ENCODE measurements at regions not wholly inside any gene's neighbourhood (a gene's known extent, or its start where the extent isn't known, plus 50 kb on each side); places are given as distances from the start of the nearest gene placed in this dataset.

GRCh38 chr10:38740102-38740501 lies 646.0 kb downstream of the ZNF37A start:
- POLR2A ChIA-PET (ENCODE audit: partially characterized antibody): no interaction called here

More at GRCh38 chr10:38740102-38740501, 646.0 kb downstream of the ZNF37A start:
- H3K27ac ChIP-seq (ENCODE audit: low read depth, low read length): no peak overlapping the region
- no peak overlapping the region for H3K4me3 ChIP-seq (ENCODE audit: extremely low read depth in 1 of 4, insufficient read depth in 2 of 4, low read depth in 3 of 4, low read length in 4 of 4)
- H2BK5ac ChIP-seq (ENCODE audit: low read depth, low read length): no peak overlapping the region
- H4K91ac ChIP-seq (replicated peaks; ENCODE audit: insufficient read length, low read length): no peak overlapping the region
- H2BK120ac ChIP-seq (replicated peaks; ENCODE audit: low read depth, low read length): no peak overlapping the region
- no peak for DNase-seq (ENCODE audit: low read depth in 1 of 2, low spot score in 2 of 2)
- H2AK5ac ChIP-seq (ENCODE audit: low read depth, low read length): no peak overlapping the region
- H3K9ac ChIP-seq (replicated peaks in 1 of 4; ENCODE audit: extremely low read depth in 1 of 4, low read depth in 3 of 4, low read length in 3 of 4): no peak overlapping the region
- no peaks in the 10 kb centered on the region for H3K79me1 ChIP-seq (ENCODE audit: low read depth, low read length)
- H4K8ac ChIP-seq (ENCODE audit: extremely low read depth, insufficient read depth, low read length): no peak overlapping the region
- no peak overlapping the region for H3K4ac ChIP-seq (replicated peaks; ENCODE audit: insufficient read length, low read depth, low read length)
- no peaks in the 10 kb centered on the region for H3K4me1 ChIP-seq (replicated peaks in 1 of 4; ENCODE audit: control insufficient read depth in 3 of 4, insufficient read depth in 4 of 4, low read length in 3 of 4)
- TF ChIP-seq NANOG (IDR thresholded peaks at IDR 0.05; ENCODE audit: insufficient read depth, low read depth, low read length, poor library complexity, severe bottlenecking) (no peak), BACH1 (IDR thresholded peaks at IDR 0.05; ENCODE audit: low read length) (no peak), POLR2A (IDR thresholded peaks at IDR 0.05; ENCODE audit: control extremely low read depth in 1 of 2, low read depth in 2 of 2, low read length in 2 of 2) (no peak), HDAC2 (IDR thresholded peaks at IDR 0.05; ENCODE audit: borderline replicate concordance in 1 of 2, low read depth in 2 of 2, low read length in 2 of 2) (no peak), EZH2 (IDR thresholded peaks at IDR 0.05; ENCODE audit: low read depth, low read length, severe bottlenecking) (no peak), ATF2 (IDR thresholded peaks at IDR 0.05; ENCODE audit: low read length) (no peak), BRCA1 (IDR thresholded peaks at IDR 0.05; ENCODE audit: low read depth, low read length) (no peak), TEAD4 (IDR thresholded peaks at IDR 0.05; ENCODE audit: low read depth, low read length) (no peak), CREB1 (IDR thresholded peaks at IDR 0.05) (no peak), ASH2L (IDR thresholded peaks at IDR 0.05; ENCODE audit: low read length) (no peak), RFX5 (IDR thresholded peaks at IDR 0.05; ENCODE audit: borderline replicate concordance, low read depth, low read length) (no peak), CBX5 (IDR thresholded peaks at IDR 0.05; ENCODE audit: low read depth, low read length) (no peak), CHD2 (IDR thresholded peaks at IDR 0.05; ENCODE audit: low read length) (no peak)
- no peak overlapping the region for H4K5ac ChIP-seq (ENCODE audit: insufficient read length, low read depth, low read length)
- WGBS, 2 experiments (ENCODE audit: extremely low coverage in 1 of 2, insufficient coverage in 1 of 2, insufficient read length in 1 of 2, insufficient replicate concordance in 2 of 2, low coverage in 1 of 2, low lambda C conversion rate in 2 of 2, missing lambda C conversion rate in 1 of 2): 75% methylated on average over 3 of the region's 5 CpGs; no CpG with 5 or more reads in 1 of the 2 experiments
- H3K18ac ChIP-seq (ENCODE audit: extremely low read depth, low read length): no peak overlapping the region
- FAIRE-seq: no peak
- no peak overlapping the region for H2BK15ac ChIP-seq (ENCODE audit: low read length)
- H3K36me3 ChIP-seq (ENCODE audit: control insufficient read depth in 2 of 4, insufficient read depth in 4 of 4, low read length in 3 of 4): no peaks in the 10 kb centered on the region; a peak in 1 of 8 replicates
- no peak overlapping the region for H3K23ac ChIP-seq (ENCODE audit: insufficient read length)
- no peaks in the 10 kb centered on the region for H3K23me2 ChIP-seq (ENCODE audit: low read depth, low read length)
- H3K14ac ChIP-seq (ENCODE audit: insufficient read length): no peak overlapping the region
- H3K9me3 ChIP-seq (ENCODE audit: insufficient read depth in 2 of 2, low read depth in 1 of 2, low read length in 1 of 2): peaks cover 34 to 77% of the 10 kb centered on the region in 2 experiments
- H2AFZ ChIP-seq (ENCODE audit: low read length): no peak overlapping the region
- CTCF ChIA-PET (ENCODE audit: partially characterized antibody): no interaction called here
- H3K79me2 ChIP-seq (ENCODE audit: control insufficient read depth in 1 of 2, insufficient read depth in 2 of 2, low read length in 2 of 2): no peaks in the 10 kb centered on the region
- no peaks in the 10 kb centered on the region for H4K20me1 ChIP-seq (replicated peaks in 1 of 2; ENCODE audit: control insufficient read depth in 1 of 2, insufficient read depth in 2 of 2, low read length in 2 of 2)
- no peaks in the 10 kb centered on the region for H3K27me3 ChIP-seq (replicated peaks in 1 of 4; ENCODE audit: control insufficient read depth in 3 of 4, extremely low read depth in 1 of 4, insufficient read depth in 3 of 4, low read length in 3 of 4)
- no peak overlapping the region for H2BK20ac ChIP-seq (ENCODE audit: low read length)
- no peak overlapping the region for H3K56ac ChIP-seq (replicated peaks; ENCODE audit: insufficient read length, low read depth, low read length)
- no peak overlapping the region for H2BK12ac ChIP-seq (ENCODE audit: low read depth, low read length)
- H3K4me2 ChIP-seq (ENCODE audit: insufficient read depth in 1 of 2, low read depth in 2 of 2, low read length in 2 of 2): no peak overlapping the region

Data from H1 (cell line).